ACC112 (cell line): ENCODE measurements at regions not wholly inside any gene's neighbourhood (a gene's known extent, or its start where the extent isn't known, plus 50 kb on each side); places are given as distances from the start of the nearest gene placed in this dataset.

Experiments
- H2AFZ ChIP-seq: fragments of 200-600 bp; sonication (generic); one replicate; pipeline ENCODE4 v1.6.0; 2017; ENCODE audit warnings: antibody characterized with exemption, low read length; ENCODE audit not compliant: unreplicated experiment
- H3K27ac ChIP-seq: fragments of 200-600 bp; sonication (generic); 2 replicates; pipeline ENCODE4 v1.5.1; 2014; ENCODE audit warnings: low read depth, mild to moderate bottlenecking, antibody characterized with exemption, low read length, moderate library complexity
- H3K27me3 ChIP-seq: fragments of 200-600 bp; sonication (generic); 2 replicates; pipeline ENCODE4 v1.6.1; 2014; ENCODE audit warnings: mild to moderate bottlenecking, antibody characterized with exemption, low read length, moderate library complexity, mixed read lengths; ENCODE audit not compliant: insufficient read depth
- H3K36me3 ChIP-seq: fragments of 200-600 bp; sonication (generic); 2 replicates; pipeline ENCODE4 v1.6.1; 2016; ENCODE audit warnings: mild to moderate bottlenecking, antibody characterized with exemption, low read length, moderate library complexity, mixed read lengths; ENCODE audit not compliant: insufficient read depth
- H3K4me1 ChIP-seq: fragments of 200-600 bp; sonication (generic); one replicate; pipeline ENCODE4 v1.6.1; 2016; ENCODE audit warnings: low read length, mixed read lengths; ENCODE audit not compliant: insufficient read depth, unreplicated experiment, control insufficient read depth
- H3K4me3 ChIP-seq: fragments of 200-600 bp; sonication (generic); 2 replicates; pipeline ENCODE4 v1.5.1; 2014; ENCODE audit warnings: mild to moderate bottlenecking, low read depth, low read length
- H3K79me2 ChIP-seq: fragments of 200-600 bp; sonication (generic); one replicate; pipeline ENCODE4 v1.6.0; 2016; ENCODE audit warnings: low read length; ENCODE audit not compliant: control insufficient read depth, unreplicated experiment, insufficient read depth

DNA sequence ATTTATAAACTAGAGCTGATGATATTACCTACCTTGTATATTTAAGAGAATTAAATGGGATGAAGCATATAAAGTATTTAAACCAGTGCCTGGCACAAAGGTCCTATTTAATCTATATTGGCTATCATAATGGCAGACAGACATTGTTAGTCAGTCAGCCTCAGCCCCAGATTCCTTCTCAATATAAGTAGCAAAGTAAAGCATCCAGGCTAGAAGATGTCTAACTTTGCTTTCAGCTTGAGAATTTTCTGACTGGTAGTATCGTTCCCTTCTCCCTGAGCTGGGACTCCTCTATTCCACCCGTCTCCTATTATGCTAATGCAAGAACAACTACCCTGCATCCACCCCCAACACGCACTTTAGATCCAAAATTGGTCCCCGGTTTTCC, 215.7 kb upstream of the SIX2 start:
- H3K79me2 ChIP-seq = no peaks in the 10 kb centered on the region
- H3K27me3 ChIP-seq = no peaks in the 10 kb centered on the region
- no peak overlapping the region for H2AFZ ChIP-seq
- H3K4me3 ChIP-seq = no peak overlapping the region
- H3K4me1 ChIP-seq = no peaks in the 10 kb centered on the region
- H3K36me3 ChIP-seq = no peaks in the 10 kb centered on the region
- H3K27ac ChIP-seq = no peak overlapping the region

DNA sequence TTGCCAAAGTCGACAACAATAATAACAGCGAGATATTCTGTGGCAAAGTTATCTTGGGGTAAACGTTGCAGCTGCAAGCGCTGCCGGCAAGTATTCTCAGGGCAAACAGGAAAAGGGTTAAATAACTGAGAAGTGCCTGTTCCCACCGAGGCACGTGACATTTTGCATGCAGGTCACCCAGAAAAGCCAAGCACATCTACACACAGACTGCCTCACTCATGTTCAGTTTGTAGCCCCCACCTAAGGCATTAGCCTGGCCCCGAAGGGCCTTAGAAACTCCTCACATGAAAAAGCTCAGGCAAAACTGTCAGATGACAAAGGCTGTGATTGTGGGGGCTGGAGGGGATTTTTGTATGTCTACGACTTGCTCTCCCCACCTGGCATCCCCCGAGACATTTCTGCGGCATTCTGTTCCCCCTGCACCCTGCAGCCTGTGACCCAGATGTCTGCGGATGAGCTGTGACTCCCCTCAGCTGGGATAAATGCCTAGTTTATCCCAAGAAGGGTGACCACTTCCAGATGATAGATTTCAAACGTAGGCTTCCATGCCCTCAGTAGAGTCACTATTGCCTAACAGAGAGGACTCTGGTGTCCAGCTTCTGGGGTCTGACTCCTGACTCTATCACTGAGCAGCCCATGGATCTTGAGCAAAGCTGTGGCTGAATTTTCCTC, 215.2 kb upstream of the SIX2 start:
- Histone ChIP-seq H3K79me2 (no peaks in the 10 kb centered on the region), H3K27me3 (no peaks in the 10 kb centered on the region), H2AFZ (no peak overlapping the region), H3K4me3 (no peak overlapping the region), H3K27ac (no peak overlapping the region), H3K4me1 (no peaks in the 10 kb centered on the region), H3K36me3 (no peaks in the 10 kb centered on the region)

DNA sequence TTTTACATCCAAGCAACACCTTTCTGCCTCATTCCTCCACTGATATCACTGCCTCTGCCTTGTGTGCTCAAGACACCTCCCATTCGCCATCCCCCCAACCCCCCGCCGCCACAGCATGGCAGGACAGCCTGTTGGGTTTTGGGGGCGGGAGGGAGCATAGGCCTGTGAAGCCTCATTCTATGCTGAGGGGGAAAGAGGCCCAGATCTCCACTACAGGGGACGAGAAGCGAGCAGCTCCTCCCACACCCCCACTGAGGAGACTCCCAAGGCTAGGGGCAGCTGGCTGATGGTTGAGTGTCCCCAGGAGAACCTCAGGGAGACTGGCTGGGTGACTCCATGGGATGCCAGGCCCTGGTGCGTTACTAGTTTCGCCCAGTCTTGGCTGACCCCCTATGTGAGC, 214.3 kb upstream of the SIX2 start:
- H2AFZ ChIP-seq = no peak overlapping the region
- no peaks in the 10 kb centered on the region for H3K79me2 ChIP-seq
- H3K27ac ChIP-seq = no peak overlapping the region
- H3K36me3 ChIP-seq = no peaks in the 10 kb centered on the region
- no peaks in the 10 kb centered on the region for H3K4me1 ChIP-seq
- no peaks in the 10 kb centered on the region for H3K27me3 ChIP-seq
- H3K4me3 ChIP-seq = no peak overlapping the region

DNA sequence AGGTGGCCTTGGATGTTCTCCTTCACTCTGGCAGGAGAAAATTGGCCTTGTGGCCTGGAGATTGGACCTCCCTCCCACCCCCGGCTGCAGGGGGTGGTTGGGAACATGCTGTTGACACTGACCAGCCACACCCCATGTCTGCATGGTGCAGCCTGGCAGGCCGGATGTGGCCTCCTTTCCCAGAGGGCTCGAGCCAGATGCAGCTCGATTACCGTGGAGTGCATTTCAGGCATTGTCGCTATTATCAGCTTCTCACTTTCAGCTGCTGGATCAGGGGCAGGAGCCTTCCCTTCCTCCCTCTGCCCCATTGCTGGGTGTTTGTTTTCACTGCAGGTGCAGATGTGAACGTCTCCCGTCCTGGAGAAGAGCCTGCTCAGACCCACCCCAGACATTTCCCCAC, 211.0 kb upstream of the SIX2 start:
- Histone ChIP-seq H3K27me3 (no peaks in the 10 kb centered on the region), H3K79me2 (no peaks in the 10 kb centered on the region), H3K4me1 (no peaks in the 10 kb centered on the region), H3K4me3 (no peak overlapping the region), H2AFZ (no peak overlapping the region), H3K36me3 (no peaks in the 10 kb centered on the region), H3K27ac (no peak overlapping the region)

DNA sequence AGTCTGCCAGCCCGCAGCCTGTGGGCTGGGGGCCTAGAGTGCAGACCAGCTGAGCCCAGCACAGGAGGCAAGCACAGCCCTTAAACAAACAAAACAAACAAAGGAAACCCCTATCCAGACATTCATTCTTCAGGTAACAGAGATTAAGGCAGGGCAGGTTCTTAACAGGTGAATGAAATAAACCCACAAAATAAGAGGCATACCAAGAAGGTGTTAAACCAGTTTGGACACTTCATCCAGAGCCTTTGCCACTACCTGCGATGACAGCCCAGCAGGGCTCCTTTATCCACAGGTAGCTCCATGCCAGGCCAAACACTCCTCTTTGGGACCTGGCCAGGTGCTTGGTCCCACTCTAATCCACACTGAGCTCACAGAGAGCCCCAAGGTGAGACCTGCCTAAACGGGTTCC, 209.7 kb upstream of the SIX2 start:
- Histone ChIP-seq H3K36me3 (no peaks in the 10 kb centered on the region), H3K4me3 (no peak overlapping the region), H3K27me3 (no peaks in the 10 kb centered on the region), H3K27ac (no peak overlapping the region), H2AFZ (no peak overlapping the region), H3K79me2 (no peaks in the 10 kb centered on the region), H3K4me1 (no peaks in the 10 kb centered on the region)

DNA sequence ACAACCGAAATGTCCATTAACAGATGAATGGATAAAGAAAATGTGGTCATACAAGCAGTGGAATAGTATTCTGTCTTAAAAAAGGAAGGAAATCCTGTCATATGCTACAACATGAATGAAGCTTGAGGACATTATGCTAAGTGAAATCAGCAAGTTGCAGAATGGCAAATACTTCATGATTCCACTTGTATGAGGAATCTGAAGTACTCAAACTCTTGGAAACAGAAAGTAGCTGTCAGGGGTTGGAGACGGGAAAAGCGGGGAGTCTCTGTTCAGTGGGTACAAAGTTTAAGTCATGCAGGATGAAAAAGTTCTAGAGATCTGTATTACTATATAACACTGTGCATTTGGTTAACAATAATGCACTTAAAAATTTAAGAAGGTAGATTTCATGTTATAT, 209.0 kb upstream of the SIX2 start:
- Histone ChIP-seq H3K79me2 (no peaks in the 10 kb centered on the region), H2AFZ (no peak overlapping the region), H3K27me3 (no peaks in the 10 kb centered on the region), H3K36me3 (no peaks in the 10 kb centered on the region), H3K4me3 (no peak overlapping the region), H3K4me1 (no peaks in the 10 kb centered on the region), H3K27ac (no peak overlapping the region)

DNA sequence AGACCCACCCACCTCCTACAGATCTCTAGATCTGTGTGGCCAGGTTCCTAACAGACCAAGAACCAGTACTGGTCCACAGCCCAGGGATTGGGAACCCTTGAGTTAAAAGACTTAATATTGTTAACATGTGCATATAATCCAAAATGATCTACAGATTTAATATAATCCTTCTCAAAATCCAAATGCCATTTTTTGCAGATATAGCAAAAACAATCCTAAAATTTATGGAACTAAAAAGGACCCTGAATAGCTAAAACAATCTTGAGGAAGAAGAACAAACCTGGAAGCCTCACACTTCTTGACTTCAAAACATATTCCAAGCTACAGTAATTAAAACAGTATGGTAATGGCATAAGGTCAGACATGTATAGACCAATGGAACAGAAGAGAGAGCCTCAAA, 206.9 kb upstream of the SIX2 start:
- Histone ChIP-seq H3K4me1 (no peaks in the 10 kb centered on the region), H3K4me3 (no peak overlapping the region), H3K27ac (no peak overlapping the region), H2AFZ (no peak overlapping the region), H3K79me2 (no peaks in the 10 kb centered on the region), H3K36me3 (no peaks in the 10 kb centered on the region), H3K27me3 (no peaks in the 10 kb centered on the region)

DNA sequence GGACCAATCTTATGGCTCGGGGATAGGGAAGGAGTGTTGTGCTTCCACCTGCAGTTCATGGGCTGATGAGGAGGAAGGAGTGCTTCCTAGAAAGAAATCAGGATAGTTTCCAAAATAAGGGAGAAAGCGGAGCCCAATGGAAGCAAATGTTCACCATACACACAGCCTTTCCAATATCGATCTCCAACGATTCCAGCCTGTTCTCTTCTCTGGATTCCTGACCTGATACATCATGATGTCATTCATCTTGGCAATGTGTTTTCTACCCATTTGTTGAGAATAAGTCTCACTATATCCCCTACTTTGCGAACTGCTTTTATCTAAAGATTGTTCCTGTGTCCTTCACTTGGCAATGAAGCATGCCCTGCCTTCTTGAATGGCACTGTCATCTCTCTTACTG, 205.3 kb upstream of the SIX2 start:
- Histone ChIP-seq H3K27me3 (no peaks in the 10 kb centered on the region), H3K79me2 (no peaks in the 10 kb centered on the region), H3K4me1 (no peaks in the 10 kb centered on the region), H2AFZ (no peak overlapping the region), H3K27ac (no peak overlapping the region), H3K4me3 (no peak overlapping the region), H3K36me3 (no peaks in the 10 kb centered on the region)

DNA sequence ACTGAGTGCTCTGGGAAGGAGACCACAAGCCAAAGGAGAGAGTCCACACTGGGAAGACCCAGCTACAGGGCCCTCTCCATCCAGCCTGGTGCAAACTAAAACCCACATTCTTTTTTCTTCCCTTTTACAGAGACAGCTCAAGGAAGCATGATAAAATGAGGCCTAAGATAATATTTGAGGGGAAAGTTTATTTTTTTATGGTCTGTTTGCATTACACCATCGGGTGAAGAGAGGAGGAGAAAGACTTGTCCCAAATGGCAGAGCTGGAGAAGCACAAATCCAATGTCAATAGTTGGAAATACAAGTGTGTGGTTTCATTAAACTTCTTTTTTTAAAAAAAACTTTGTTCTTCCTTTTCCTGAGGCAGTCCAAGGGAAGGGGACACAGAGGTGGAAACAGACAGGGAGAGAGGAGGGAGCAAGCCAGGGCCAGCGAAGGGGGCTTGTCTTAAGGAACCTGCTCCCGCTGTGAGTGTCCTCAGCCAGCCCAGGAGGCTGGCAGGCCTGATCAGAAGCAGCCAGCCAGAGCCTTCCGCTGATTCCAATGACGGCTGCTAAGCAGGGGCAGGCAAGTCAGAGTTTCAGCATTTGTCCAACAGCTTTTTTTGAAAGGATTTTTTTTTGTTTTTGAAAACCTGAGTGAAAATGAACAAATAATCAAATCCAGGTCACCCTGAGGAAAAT, 203.8 kb upstream of the SIX2 start:
- Histone ChIP-seq H3K27ac (no peak overlapping the region), H3K36me3 (no peaks in the 10 kb centered on the region), H3K4me1 (no peaks in the 10 kb centered on the region), H3K79me2 (no peaks in the 10 kb centered on the region), H2AFZ (no peak overlapping the region), H3K27me3 (no peaks in the 10 kb centered on the region), H3K4me3 (no peak overlapping the region)

DNA sequence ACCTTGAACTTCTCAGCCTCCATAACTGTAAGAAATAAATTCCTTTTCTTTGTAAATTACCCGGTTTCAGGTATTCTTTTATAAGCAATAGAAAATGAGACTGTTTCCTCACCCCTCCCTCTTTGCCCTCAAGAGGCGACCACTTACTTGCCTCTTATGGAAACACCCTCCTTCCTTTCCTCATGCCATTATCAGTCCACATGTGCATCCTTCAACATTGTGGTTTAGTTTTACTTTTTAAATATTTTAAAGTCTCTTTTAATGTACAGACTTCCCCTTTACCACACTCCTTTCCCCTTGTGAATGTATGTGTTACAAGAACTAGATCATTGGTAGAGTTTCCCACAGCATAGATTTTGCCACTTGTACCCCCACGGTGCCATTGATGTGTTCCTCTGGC, 202.4 kb upstream of the SIX2 start:
- H3K4me1 ChIP-seq = no peaks in the 10 kb centered on the region
- no peaks in the 10 kb centered on the region for H3K27me3 ChIP-seq
- no peak overlapping the region for H3K27ac ChIP-seq

DNA sequence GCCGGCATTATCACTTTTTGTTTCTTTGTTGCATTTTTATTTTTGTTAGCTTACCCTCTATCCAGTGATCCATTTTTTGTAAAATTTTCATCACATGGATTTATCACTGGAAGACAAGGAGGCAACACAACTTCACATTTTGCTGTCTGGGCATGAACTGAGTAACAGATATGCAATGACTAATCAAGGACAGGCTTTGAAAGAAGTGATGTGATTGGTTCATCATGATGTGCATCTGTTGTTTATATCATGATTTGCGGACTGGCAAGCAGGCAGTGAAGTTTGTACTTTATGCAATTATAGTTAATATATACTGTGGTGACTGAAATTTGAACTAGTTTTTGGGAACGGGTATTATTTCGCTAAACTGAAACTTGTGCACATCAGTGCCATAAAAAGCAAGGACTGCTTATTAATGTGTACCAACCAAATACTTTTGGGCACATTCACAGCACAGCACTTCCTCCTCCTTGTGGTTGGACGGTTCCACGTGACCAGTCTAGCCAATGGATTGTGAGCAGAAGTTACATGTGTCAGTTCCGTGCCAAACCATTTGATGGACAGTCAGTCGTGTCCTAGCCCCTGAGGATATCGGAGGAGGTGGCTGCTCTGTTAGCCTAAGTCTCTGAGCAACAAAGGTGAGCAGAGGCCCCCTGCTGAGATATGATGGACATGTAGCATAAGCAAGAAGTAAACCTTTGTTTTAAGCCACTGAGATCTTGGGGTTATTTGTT, 201.4 kb upstream of the SIX2 start:
- Histone ChIP-seq H3K36me3 (no peaks in the 10 kb centered on the region), H2AFZ (no peak overlapping the region), H3K4me3 (no peak overlapping the region)

More for the DNA sequence above, 202.4 kb upstream of the SIX2 start:
- Histone ChIP-seq H2AFZ (no peak overlapping the region), H3K36me3 (no peaks in the 10 kb centered on the region), H3K79me2 (no peaks in the 10 kb centered on the region), H3K4me3 (no peak overlapping the region)

More for the DNA sequence above, 201.4 kb upstream of the SIX2 start:
- Histone ChIP-seq H3K4me1 (no peaks in the 10 kb centered on the region), H3K79me2 (no peaks in the 10 kb centered on the region), H3K27ac (no peak overlapping the region), H3K27me3 (no peaks in the 10 kb centered on the region)
